GM19351 (cell line): ENCODE measurements at regions not wholly inside any gene's neighbourhood (a gene's known extent, or its start where the extent isn't known, plus 50 kb on each side); places are given as distances from the start of the nearest gene placed in this dataset.

ENCODE experiments used
- ATAC-seq: cut with Tn5 transposase; IDR thresholded peaks from one replicate; pipeline ENCODE4 v1.9.1; 2021; ENCODE audit warnings: mild to moderate bottlenecking, moderate library complexity; ENCODE audit not compliant: unreplicated experiment

DNA sequence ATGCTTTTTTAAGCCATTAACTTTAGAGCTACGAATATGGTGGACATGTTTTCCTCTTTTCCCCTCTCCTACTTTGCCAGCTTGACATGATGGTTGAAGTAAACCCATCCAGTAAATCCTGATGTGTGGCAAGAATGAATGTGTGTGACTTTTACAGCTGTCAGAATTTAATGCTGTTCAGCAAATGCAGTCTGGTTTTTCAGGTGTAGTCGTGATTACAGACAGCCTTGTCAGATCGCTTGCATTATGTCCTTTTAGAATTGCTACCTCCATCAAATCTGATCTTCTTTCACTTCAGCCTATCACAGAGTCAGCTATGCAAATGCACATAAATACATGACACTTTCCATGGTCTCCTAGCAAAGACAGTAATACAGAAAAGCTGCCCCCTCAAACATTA lies 278.5 kb downstream of the FBXO15 start:
- no peak for ATAC-seq

DNA sequence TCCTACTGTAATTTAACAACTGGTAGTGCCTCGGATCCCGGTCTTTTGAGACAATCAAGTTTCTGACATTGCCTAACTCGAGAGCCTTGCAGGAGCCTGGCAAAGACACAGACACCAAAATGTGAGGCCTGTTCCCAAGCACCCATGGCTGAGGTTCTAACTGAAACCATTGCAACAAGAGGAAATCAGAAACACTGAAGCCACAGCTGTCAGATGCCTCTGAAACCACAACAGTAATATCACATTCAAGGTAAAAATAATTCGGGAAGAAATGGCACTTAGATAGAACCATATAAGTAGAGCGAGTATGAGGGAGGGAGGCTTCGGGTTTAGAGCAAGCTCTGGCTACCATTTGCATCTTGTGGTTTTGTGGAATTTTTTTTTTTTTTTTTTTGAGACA lies 285.9 kb downstream of the FBXO15 start:
- no peak for ATAC-seq

DNA sequence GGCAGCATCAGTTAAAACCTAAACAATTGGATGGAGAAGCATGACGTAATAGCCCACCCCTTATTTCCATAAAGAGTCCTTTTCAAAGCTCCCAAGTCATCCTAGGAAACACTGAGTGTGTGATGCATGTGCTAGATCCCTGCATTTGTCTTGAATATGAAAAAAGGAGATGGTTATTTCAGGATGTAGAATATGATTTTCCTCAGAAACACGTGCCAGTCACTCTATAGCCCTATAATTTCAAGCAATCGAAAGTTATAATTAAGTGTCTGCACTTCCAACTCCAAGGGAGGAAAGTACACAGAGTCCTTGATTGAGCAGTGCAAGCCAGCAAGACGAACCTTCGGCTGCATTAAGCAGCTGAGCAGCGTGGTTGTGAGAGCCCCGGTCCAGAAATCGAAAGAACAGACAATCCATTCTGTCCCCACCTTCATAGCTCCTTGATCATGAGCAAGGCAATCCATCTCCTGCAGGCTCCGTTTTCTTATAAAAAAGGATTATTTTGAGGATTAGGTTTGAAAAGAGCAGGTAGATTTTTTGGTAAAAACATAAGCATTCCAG lies 287.7 kb downstream of the FBXO15 start:
- ATAC-seq, result no peak

DNA sequence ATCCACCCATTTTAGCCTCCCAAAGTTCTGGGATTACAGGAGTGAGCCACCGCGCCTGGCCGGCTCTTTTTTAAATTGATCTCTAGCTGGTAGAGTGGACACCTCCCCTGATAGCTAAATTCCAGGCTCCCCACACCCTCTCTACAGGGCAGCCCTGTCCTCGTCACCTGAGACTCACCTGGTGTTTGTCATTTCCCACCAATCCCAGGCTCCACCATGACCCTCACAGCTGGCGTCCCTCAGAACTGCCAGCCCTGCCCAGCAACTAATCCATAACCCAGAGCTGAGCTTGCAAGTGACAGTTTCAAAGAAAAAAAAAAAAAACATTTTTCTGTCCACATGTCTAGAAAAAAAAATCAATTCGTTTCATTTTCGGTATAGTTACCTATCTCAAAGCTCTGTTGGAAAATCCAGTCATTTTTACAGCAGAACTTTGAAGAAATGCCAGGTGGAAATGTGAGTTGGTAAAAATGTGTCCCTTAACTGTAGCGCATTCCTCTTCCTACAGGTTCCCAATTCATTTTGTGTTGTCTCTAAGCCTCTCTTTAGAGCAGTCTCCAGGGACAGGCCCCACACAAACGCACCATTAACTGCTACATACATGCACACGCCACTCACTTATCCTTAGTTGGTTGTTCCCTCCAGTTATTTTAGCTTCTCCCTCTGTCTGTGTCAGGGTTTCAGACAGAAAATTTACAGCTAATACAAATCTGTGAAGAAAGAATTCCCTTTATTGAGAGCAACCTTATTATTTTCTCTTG lies 294.7 kb downstream of the FBXO15 start:
- ATAC-seq, result no peak

DNA sequence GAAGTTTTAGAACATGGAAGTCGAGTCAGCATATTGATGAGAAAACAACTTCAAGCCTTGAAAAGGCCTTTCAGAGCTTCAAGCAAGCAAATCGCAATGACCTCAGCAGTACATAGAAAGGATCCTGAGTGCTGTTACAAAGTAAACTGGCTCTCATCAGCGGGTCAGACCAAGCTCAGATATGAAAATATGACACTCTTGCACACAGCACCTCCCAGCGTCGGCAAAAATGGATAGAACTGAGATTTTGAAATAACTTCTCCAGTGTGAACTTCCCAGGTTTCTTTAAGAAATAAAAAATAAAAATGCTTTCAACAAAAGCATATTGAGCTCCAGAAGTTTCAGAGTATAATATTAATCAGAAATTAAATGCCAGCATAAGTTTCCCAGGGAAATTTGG lies 296.9 kb downstream of the FBXO15 start:
- no peak for ATAC-seq

DNA sequence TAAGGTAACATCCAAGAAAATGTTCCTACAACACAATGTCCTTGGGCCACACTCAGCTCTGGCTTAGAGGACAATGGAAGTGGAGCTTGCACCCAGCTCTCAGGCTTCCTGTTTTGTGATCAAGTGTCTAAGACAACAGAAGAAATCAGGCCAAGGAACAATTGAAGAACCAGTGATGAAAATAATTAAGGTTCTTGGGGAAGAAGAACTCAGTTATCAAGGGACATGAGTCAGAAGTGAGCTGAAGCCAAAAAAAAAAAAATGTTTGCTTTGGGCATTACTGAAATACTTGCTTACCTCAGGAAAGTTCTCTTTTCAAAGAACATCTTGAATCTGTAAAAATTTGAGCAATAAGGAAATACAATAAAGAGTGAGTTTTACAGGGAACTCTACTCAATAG lies 299.0 kb downstream of the FBXO15 start:
- ATAC-seq, result no peak

DNA sequence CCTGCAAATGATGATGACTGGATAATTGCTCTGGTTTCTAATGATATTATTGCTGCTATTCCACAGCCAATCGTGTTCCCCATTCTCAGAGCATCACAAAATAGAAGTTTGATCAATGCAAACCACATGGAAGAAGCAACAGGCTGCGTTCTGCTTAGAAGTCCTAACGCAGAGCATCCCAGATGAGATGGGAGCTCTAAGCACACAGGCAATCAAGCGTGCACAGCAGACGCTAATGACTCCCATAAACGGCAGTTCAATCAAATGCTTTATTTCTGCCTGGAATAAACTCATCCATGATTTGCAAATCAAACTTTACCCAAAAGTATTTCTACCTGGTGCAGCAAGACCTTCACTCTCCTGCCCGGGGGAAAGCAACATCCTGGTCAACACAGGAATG lies 304.2 kb downstream of the FBXO15 start:
- ATAC-seq, result no peak

DNA sequence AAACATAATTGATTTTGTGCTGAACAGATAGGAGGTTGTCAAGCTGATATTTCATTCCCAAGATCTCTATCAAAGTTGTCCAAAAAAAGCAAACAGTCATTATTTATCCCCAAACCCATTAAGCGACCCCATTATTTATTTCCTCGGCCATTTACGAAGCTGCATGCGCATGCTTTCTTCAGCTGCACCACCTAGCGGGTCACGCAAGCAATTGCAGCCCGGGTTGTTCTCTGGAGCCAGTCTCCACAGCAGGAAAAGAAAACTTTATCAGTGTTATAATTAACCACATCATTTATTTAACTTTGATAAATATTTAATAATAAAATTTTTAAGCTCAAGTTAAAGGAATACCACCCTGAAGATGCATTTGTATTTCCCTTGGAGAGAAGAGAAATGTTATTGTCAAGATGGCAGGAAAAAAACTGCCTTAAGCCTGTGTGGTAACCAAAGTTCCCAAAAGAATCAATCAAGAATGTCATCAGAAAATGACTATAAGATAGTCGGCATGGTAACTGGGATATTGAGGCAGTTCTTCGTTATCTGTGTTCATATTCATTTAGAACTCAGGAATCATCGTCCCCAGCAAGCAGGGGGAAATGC lies 304.7 kb downstream of the FBXO15 start:
- ATAC-seq, result peak; percentile 88

DNA sequence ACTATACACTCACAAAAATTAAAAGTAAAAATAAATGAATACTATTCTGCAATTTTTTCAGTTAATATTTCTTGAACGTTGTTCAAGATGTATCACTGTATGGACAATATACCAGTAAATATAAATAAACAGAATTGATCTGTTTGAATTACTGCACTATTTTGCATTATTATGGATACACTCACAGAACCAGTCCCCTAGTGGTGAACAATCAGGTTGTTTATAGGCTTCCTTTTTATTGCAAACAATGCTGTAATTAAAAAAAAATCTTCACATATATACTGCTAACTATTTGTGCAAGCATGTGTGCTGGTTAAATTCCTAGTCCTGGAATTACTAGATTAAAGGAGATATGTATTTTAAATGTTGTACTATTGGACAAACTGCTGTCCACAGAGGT lies 306.0 kb downstream of the FBXO15 start:
- ATAC-seq, result no peak

DNA sequence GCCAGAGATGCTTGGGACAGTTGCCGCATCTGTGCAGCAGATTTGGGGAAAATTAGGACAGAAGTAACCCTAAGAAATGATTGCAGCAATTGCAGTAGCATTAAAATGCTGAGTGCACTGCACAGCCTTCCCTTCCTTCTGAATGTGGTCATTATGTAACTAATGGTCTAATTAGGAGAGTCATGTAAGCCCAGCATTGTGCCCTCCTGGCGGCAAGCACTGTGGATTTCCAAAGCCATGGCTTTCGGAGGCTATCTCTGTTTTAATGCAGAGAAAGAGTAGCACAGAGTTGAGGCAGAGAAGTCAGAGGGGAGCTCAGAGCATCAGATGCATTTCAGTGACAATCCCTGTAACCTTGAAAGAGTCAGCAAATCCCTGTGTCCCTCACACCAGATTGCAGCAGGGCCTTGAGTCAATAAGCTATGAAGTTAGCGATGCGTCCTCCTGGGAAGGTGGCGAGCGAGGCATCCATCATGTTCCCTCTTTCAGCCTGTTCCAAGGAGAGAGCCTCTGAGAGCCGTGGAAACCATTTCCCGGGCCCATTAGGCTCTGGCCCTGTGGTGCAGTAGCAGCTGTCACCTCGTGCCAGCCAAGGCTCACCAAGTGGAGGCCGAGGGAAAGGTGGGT lies 307.2 kb downstream of the FBXO15 start:
- ATAC-seq, result no peak

DNA sequence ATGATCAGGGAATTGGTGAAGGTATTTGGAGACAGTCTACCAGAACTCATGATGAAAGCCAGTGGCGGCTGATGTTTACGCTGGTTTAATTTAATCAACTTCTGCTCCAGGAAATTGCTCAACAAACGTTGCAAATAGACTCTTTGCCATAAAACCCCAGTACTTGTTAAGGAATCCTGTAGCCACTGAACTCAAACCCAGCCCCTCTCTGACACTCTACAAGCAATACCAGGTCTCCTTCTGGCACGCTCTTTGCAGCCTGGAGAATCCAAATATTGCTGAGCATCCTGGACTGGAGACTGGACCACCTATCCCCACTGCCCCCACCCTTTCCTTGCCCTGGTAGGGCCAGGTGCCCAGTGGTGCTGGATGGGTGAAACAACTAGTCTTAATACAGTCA lies 308.2 kb downstream of the FBXO15 start:
- no peak for ATAC-seq

DNA sequence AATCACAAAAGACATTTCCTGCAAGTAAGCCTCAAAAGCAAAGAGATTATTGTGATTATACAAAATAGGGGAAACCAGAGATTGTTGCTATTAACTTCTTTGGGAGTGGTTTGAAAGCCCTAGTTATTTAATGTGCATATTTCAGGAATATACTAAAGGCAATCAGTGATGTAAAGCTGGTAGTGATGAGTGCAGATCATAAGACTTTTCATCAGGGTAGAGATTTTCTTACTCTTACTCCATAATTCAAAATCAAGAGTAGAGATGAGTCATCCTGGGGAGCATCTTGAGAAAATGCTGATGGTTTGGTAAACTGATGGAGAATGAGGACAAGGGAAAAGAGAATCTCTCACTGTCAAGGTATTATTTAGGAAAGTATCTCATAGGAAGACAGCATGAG lies 309.5 kb downstream of the FBXO15 start:
- no peak for ATAC-seq

DNA sequence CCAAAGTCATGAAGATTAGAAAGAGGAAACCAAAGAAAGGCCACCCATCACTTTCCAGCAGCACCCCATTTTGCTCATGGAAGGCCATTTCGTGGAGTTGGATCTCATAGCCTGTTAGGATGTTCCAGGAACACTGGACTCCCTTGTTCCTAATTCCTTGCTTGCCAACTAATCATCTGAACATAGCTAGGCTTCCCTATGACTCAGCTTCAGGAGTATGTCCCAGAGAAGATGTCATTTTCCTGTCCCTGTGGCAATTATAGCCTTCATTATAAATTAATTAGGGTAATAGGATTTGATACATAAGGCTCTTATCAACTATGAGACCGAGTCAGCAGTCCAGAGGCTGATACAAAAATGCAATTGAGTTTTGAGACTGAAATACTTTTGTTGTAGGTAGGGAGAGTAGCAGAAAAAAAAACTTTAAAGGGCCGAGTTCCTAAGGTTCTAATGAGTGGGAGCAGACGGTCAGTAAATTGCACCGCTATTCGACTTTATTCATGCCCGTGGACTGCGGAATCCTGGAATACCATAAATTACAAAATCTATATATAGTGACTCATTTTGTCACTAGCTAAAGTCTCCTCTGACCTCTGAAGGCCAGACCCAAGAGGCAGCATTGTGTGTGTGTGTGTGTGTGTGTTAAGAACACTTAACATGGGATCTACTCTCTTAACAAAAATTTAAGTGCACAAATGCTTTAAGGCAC lies 311.8 kb downstream of the FBXO15 start:
- no peak for ATAC-seq

DNA sequence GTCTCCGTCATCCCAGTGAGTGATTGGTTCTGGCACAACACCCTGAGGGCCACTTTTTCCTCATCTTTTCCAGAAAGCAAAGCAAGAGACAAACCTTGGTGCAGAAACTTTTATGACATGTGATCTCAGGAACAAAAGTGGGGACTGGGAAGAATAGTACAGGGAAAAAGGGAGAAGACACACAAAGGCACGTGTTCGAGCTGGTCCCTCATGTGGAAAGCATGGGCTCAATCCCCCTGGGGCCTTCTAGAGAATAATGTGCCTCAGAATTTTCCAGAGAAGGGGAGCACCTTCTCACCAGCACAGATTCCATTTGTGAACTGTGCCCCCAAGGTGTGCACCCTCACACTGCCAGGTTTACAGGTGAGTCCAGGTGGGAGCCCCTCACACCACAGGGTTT lies 312.6 kb downstream of the FBXO15 start:
- no peak for ATAC-seq

DNA sequence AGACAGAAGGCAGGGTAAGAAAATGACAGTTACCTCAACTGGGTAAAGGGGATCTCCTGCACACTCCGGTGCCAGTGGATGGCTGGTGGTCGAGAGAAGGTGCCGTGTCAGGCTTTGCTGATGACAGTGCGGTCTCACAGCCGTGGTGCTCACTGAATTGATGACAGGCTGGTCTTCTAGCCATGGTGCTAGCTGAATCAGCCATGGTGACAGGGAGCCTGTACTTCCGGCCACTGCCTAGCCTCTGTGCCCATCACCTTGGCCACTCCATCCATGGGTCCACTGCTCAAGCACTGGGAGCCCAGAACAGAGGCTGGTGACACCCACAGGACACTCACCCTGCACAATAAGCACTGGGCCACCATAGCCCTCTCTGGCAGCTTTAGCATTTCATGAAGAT lies 315.9 kb downstream of the FBXO15 start:
- ATAC-seq, result no peak

DNA sequence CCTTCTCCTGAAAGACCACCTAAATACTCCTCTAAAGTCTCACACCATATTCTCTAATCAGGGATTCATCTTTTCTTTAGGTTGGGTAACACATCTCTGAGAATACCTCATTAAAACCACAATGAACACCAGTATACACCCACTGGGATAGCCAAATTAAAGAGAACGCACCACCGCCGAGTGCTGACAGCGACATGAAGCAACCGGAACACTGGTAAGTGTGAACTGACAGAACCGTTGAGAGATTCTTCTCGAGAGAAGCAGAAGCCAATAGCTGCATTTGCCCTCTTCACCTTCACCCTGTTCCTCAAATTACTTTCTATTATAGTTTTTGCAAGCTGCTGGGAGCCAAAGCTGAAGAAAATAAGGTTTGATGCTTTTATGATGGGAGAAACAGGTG lies 318.5 kb downstream of the FBXO15 start:
- no peak for ATAC-seq

DNA sequence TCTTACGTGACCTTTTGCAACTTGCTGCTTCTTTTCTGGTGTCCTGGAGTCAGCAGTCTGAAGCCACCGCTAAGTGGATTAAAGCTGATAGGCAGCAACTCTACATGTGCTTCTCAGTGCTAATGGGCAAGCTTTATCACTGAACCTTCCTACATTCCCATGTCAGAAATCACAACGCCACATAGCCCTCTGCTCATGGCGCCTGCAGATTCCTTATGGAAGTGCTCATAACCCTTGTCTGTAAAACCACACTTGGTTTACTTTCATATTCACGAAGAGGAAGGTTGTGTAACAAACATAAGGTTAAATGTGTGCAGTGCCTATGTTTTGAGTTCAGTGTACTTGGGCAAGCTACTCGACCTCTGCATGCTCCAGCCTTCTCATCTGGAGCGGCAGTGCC lies 319.8 kb downstream of the FBXO15 start:
- ATAC-seq, result no peak

DNA sequence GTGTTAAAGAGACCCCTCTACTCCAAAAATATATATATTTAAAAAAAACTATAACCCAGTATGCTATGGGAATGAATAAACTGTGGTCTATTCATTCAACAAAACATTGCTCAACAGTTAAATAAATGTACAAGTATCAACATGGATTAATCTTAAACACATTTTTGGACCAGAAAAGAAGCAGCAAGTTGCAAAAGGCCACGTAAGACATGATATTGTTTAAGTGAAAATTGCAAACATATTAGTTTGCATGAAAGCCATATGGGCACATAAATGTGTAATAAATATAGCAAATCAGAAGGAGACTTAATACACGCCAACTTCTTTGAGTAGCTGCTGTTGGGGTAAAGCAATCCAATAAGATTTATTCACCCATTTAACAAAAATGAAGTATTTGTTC lies 321.5 kb downstream of the FBXO15 start:
- ATAC-seq, result no peak

DNA sequence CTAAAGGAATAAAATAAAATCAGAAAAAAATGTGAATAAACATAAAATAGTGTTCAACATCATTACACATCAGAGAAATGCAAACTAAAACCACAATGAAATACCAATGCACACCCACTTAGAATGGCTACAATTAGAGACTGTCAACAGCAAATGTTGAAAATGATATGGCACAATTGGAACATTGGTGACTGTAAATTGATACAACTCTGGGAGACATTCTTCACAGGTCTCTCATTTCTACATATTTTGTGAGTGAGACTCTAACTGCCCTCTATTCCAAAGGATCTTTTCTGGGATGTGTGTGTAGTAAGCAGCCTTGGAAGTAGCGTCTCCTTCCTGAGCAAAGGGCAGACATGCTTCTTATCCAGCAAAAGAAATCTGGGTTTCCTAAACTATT lies 323.0 kb downstream of the FBXO15 start:
- ATAC-seq, result no peak

DNA sequence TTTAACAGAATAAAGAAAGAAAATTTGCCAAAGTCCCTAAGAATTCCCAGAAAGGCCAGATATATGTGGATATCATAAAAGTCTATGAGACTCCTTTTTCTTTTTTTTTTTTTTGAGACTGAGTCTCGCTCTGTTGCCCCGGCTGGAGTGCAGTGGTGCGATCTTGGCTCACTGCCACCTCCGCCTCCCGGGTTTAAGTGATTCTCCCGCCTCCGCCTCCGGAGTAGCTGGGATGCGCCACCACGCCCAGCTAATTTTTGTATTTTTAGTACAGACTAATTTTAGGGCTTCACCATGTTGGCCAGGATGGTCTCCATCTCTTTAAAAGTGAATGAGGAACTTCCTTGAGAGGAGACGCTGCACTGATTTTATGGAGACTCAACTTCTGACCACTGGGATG lies 335.2 kb downstream of the FBXO15 start:
- ATAC-seq, result no peak

DNA sequence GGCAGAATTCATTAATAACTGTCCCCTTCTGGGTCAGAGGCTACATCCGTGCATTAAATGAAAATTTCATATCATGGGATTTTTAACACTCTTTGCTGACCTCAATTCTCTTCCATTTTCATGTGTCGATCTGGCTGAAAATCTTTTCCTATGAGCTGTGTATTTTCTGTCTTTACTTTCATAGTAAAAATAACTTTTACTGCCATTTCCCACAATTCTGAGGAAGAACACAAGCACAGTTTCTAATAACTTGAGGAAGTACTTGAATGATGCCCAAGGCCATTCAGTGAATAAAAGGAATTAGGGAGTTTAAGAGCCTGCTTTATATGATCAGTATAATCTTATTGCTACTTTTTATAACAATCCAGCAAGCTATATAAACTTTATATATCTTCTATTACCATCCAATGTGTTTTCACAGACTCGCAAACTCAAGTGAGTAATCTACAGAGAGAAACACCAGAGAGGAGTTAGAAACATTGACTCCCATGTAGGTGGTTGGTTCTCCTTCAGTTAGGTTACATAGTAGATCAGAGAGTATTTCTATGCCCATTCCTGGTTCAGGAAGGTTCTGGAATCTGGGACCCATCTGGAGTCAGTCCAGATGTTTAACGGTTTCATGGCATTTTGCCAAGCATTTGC lies 340.0 kb downstream of the FBXO15 start:
- ATAC-seq, result no peak
